ENCODE measurements at regions not wholly inside any gene's neighbourhood (a gene's known extent, or its start where the extent isn't known, plus 50 kb on each side); places are given as distances from the start of the nearest gene placed in this dataset.

DNA sequence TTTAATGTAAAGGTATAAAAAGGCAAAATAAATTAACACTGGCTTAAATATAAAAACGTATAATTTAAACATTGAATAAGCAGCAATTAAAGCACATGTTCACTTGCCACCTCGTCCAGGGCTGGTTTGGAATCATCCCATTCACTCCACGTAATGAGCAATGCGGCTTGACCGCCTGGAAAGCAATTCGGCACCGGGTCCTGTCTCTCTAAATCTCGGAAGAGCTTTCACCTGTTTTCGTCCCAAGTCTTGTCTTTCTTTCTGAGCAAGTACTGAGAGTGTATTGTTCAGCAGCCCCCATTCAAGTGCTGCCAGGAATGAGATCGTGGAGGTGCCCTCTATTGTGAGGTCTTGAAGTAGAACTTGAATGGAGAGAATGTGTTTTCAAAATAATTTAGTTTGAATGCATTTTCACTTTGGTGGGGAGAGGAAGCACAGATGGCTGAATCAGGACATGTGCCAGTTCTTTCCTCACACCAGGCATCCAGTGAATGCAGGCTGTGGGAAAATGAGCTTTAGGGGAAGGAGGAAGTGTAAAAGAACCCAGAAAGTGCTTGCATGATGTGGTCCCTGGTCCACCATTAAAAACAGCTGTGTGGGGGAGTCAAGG, 515.2 kb downstream of the REEP3 start:
- TF ChIP-seq CTCF (IDR thresholded peaks at IDR 0.05; ENCODE audit: low read depth, low read length) (no peak), EZH2phosphoT487 (IDR thresholded peaks at IDR 0.05; ENCODE audit: low read depth) (no peak)
